HG03442 (cell line): ENCODE measurements at regions not wholly inside any gene's neighbourhood (a gene's known extent, or its start where the extent isn't known, plus 50 kb on each side); places are given as distances from the start of the nearest gene placed in this dataset.

Experiments
- ATAC-seq: cut with Tn5 transposase; IDR thresholded peaks from one replicate; pipeline ENCODE4 v1.9.1; 2021; ENCODE audit warnings: mild to moderate bottlenecking, moderate library complexity; ENCODE audit not compliant: unreplicated experiment

- no peak for ATAC-seq
Measured at GRCh38 chr11:19306179-19306944, 65.6 kb upstream of the E2F8 start.

GRCh38 chr11:19301361-19301760, 60.6 kb upstream of the E2F8 start:
- no peak for ATAC-seq

GRCh38 chr11:19294444-19294843, 53.7 kb upstream of the E2F8 start:
- ATAC-seq = no peak

GRCh38 chr11:19291064-19291463, 50.3 kb upstream of the E2F8 start:
- no peak for ATAC-seq
